Mesothelial cell of epicardium (in vitro differentiated cells): ENCODE measurements at regions not wholly inside any gene's neighbourhood (a gene's known extent, or its start where the extent isn't known, plus 50 kb on each side); places are given as distances from the start of the nearest gene placed in this dataset.

Source experiments
- DNase-seq, 2 experiments: peaks; one replicate each; pipeline ENCODE4 v3.0.0; 2021; ENCODE audit warnings: low spot score in 2 of 2; ENCODE audit not compliant: unreplicated experiment in 2 of 2
- H3K27ac Mint-ChIP-seq: 2 replicates; pipeline ENCODE4 v1.8.0; 2021; ENCODE audit warnings: mixed read lengths
- H3K27me3 Mint-ChIP-seq: 2 replicates; pipeline ENCODE4 v1.8.0; 2021; ENCODE audit warnings: low read depth, mixed read lengths
- H3K36me3 Mint-ChIP-seq: 2 replicates; pipeline ENCODE4 v1.8.0; 2021; ENCODE audit warnings: mixed read lengths
- H3K4me1 Mint-ChIP-seq: 2 replicates; pipeline ENCODE4 v1.8.0; 2021; ENCODE audit warnings: mixed read lengths
- H3K4me3 Mint-ChIP-seq: 2 replicates; pipeline ENCODE4 v1.8.0; 2021; ENCODE audit warnings: mild to moderate bottlenecking, moderate library complexity, mixed read lengths
- H3K9me3 Mint-ChIP-seq: 2 replicates; pipeline ENCODE4 v1.8.0; 2021; ENCODE audit warnings: mixed read lengths
- CTCF ChIP-seq: fragments of 200-600 bp; sonication (generic); IDR thresholded peaks from one replicate; pipeline ENCODE4 v1.5.0; 2021; ENCODE audit warnings: antibody characterized with exemption; ENCODE audit not compliant: unreplicated experiment

GRCh38 chr5:60339691-60340201 lies 360.2 kb downstream of the DEPDC1B start:
- Mint-ChIP-seq H3K4me1 (no peaks in the 10 kb centered on the region), H3K4me3 (no peak overlapping the region), H3K27me3 (peaks cover 4% of the 10 kb centered on the region), H3K9me3 (no peaks in the 10 kb centered on the region), H3K36me3 (no peaks in the 10 kb centered on the region), H3K27ac (no peak overlapping the region)
- no peak for DNase-seq
- TF ChIP-seq CTCF = no peak

- H3K36me3 Mint-ChIP-seq = no peaks in the 10 kb centered on the region
- no peak for DNase-seq
- TF ChIP-seq CTCF = no peak
- peaks cover 4% of the 10 kb centered on the region for H3K27me3 Mint-ChIP-seq
- no peaks in the 10 kb centered on the region for H3K4me1 Mint-ChIP-seq
- no peaks in the 10 kb centered on the region for H3K9me3 Mint-ChIP-seq
- H3K27ac Mint-ChIP-seq = no peak overlapping the region
- no peak overlapping the region for H3K4me3 Mint-ChIP-seq
Observed at GRCh38 chr5:60338846-60339245, 361.1 kb downstream of the DEPDC1B start.

- H3K36me3 Mint-ChIP-seq = no peaks in the 10 kb centered on the region
- H3K4me1 Mint-ChIP-seq = no peaks in the 10 kb centered on the region
- H3K27me3 Mint-ChIP-seq = no peaks in the 10 kb centered on the region
- DNase-seq = no peak
- H3K4me3 Mint-ChIP-seq = no peak overlapping the region
- H3K27ac Mint-ChIP-seq = no peak overlapping the region
- no peaks in the 10 kb centered on the region for H3K9me3 Mint-ChIP-seq
- no peak for TF ChIP-seq CTCF
Observed at GRCh38 chr5:60336491-60336890, 363.5 kb downstream of the DEPDC1B start.

GRCh38 chr5:60335913-60336312 lies 364.1 kb downstream of the DEPDC1B start:
- DNase-seq = no peak
- no peak for TF ChIP-seq CTCF
- Mint-ChIP-seq H3K9me3 (no peaks in the 10 kb centered on the region), H3K4me3 (no peak overlapping the region), H3K27ac (no peak overlapping the region), H3K27me3 (no peaks in the 10 kb centered on the region), H3K36me3 (no peaks in the 10 kb centered on the region), H3K4me1 (no peaks in the 10 kb centered on the region)

- no peaks in the 10 kb centered on the region for H3K36me3 Mint-ChIP-seq
- peaks cover under 1% of the 10 kb centered on the region for H3K9me3 Mint-ChIP-seq
- no peak for DNase-seq
- TF ChIP-seq CTCF = no peak
- no peak overlapping the region for H3K4me3 Mint-ChIP-seq
- no peak overlapping the region for H3K27ac Mint-ChIP-seq
- H3K27me3 Mint-ChIP-seq = no peaks in the 10 kb centered on the region
- peaks cover 9% of the 10 kb centered on the region for H3K4me1 Mint-ChIP-seq
Observed at GRCh38 chr5:60334281-60334713, 365.7 kb downstream of the DEPDC1B start.
